ENCODE measurements at regions not wholly inside any gene's neighbourhood (a gene's known extent, or its start where the extent isn't known, plus 50 kb on each side); places are given as distances from the start of the nearest gene placed in this dataset.

- TF ChIP-seq, protein P1, sequence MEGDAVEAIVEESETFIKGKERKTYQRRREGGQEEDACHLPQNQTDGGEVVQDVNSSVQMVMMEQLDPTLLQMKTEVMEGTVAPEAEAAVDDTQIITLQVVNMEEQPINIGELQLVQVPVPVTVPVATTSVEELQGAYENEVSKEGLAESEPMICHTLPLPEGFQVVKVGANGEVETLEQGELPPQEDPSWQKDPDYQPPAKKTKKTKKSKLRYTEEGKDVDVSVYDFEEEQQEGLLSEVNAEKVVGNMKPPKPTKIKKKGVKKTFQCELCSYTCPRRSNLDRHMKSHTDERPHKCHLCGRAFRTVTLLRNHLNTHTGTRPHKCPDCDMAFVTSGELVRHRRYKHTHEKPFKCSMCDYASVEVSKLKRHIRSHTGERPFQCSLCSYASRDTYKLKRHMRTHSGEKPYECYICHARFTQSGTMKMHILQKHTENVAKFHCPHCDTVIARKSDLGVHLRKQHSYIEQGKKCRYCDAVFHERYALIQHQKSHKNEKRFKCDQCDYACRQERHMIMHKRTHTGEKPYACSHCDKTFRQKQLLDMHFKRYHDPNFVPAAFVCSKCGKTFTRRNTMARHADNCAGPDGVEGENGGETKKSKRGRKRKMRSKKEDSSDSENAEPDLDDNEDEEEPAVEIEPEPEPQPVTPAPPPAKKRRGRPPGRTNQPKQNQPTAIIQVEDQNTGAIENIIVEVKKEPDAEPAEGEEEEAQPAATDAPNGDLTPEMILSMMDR (IDR thresholded peaks at IDR 0.05), result no peak
- TF ChIP-seq POLR2A (IDR thresholded peaks at IDR 0.05), result no peak
Measured at GRCh38 chr7:24233386-24233785, 50.6 kb upstream of the NPY start.
